Pancreas (tissue), 10 donors: ENCODE measurements at regions not wholly inside any gene's neighbourhood (a gene's known extent, or its start where the extent isn't known, plus 50 kb on each side); places are given as distances from the start of the nearest gene placed in this dataset.

Source experiments
- ATAC-seq, 4 donors: fragments of 200-7000 bp; cut with Tn5 transposase; one replicate each; pipeline versions ENCODE4 v1.8.0 to v1.9.1; 2020; ENCODE audit warnings: mild to moderate bottlenecking in 4 of 4, moderate library complexity in 4 of 4
- DNase-seq, 6 donors: peaks; one replicate each; pipeline ENCODE4 v3.0.0-alpha.2; 2020
- FAIRE-seq: peaks from 2 replicates; lab custom pipeline; 2012; peaks lifted over from hg19 to GRCh38; lab: Jason Lieb, UNC
- H3K27ac ChIP-seq, 4 donors: fragments of 200-600 bp; sonication (generic); 1 replicate in 3 of 4; 2 replicates in 1 of 4; pipeline versions ENCODE4 v1.5.0 to v1.8.0; 2020
- H3K27me3 ChIP-seq, 4 donors: fragments of 200-600 bp; one replicate each; pipeline ENCODE4 v1.8.0; 2021
- H3K36me3 ChIP-seq, 3 donors: fragments of 200-600 bp; sonication (generic) in 1 of 3; one replicate each; pipeline versions ENCODE4 v1.5.0 to v1.8.0; 2020 to 2021
- H3K4me1 ChIP-seq, 3 donors: fragments of 200-600 bp; one replicate each; pipeline ENCODE4 v1.8.0; 2021
- H3K4me3 ChIP-seq, 4 donors: fragments of 200-600 bp; sonication (generic) in 2 of 4; one replicate each; pipeline versions ENCODE4 v1.5.0 to v1.8.0; 2020 to 2021
- H3K9me3 ChIP-seq, 4 donors: fragments of 200-600 bp; one replicate each; pipeline ENCODE4 v1.8.0; 2021
- WGBS, 2 donors: extraction: QIAGEN DNeasy Blood & Tissue Kit; methylation state at CpG; one replicate each; pipeline ENCODE4 v1.1.7; 2013; 5-methylcytosine and 5-hydroxymethylcytosine counted together
- intact Hi-C, 3 donors: fragments of 100-400 bp; cut with DNase I; formaldehyde crosslinking; loops; one replicate each; pipeline versions ENCODE4 v1.11.1 to v1.14.2; 2022
- TF ChIP-seq, protein P1 (sequence below), 4 donors: fragments of 200-600 bp; sonication (generic) in 3 of 4; IDR thresholded peaks; one replicate each; pipeline versions ENCODE4 v1.5.0 to v1.8.0; 2021; ENCODE audit warnings: antibody characterized with exemption in 4 of 4
- donor health status: healthy with polysubstance abuse.
- donor health status: DM: no; HTN: no; CAD: no; lungs with moderate emphysema.
- donor health status: DM: no; HTN: no; CAD: no.
- donor health status: control.
- donor health status: control.
- donor health status: Bipolar disorder and iron deficiency.
- donor health status: DM: yes; HTN: yes; CAD: no.
- donor health status: DM: no; HTN: no; CAD: no.
- donor health status: DM: no; HTN: no; CAD: no.
- donor health status: DM: yes; HTN: yes; CAD: no.

DNA sequence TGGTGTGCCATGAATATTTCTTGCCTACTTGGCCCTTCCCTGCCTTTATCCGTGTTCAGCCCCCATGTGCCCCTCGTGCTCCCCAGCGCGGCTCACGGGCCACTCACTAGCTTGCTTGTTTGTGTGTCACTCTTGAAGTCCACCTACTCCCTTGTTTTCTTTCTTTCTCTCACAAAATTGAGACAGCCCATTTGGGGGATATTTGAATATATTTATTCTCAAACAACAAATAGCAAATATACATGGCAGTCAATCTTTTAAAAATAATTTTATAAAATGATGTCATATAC, 82.2 kb downstream of the PLXNA1 start:
- no peak overlapping the region for H3K27ac ChIP-seq
- ATAC-seq (no peak), DNase-seq (no peak), FAIRE-seq (no peak)
- no peaks in the 10 kb centered on the region for H3K4me1 ChIP-seq
- 71 to 82% methylated on average over 5 of the region's 5 CpGs for WGBS, 2 donors
- no peaks in the 10 kb centered on the region for H3K9me3 ChIP-seq
- TF ChIP-seq, protein P1, sequence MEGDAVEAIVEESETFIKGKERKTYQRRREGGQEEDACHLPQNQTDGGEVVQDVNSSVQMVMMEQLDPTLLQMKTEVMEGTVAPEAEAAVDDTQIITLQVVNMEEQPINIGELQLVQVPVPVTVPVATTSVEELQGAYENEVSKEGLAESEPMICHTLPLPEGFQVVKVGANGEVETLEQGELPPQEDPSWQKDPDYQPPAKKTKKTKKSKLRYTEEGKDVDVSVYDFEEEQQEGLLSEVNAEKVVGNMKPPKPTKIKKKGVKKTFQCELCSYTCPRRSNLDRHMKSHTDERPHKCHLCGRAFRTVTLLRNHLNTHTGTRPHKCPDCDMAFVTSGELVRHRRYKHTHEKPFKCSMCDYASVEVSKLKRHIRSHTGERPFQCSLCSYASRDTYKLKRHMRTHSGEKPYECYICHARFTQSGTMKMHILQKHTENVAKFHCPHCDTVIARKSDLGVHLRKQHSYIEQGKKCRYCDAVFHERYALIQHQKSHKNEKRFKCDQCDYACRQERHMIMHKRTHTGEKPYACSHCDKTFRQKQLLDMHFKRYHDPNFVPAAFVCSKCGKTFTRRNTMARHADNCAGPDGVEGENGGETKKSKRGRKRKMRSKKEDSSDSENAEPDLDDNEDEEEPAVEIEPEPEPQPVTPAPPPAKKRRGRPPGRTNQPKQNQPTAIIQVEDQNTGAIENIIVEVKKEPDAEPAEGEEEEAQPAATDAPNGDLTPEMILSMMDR (IDR thresholded peaks at IDR 0.05) = no peak
- intact Hi-C loops = no loop called here
- H3K27me3 ChIP-seq = no peaks in the 10 kb centered on the region
- H3K36me3 ChIP-seq = no peaks in the 10 kb centered on the region
- H3K4me3 ChIP-seq = no peak overlapping the region

DNA sequence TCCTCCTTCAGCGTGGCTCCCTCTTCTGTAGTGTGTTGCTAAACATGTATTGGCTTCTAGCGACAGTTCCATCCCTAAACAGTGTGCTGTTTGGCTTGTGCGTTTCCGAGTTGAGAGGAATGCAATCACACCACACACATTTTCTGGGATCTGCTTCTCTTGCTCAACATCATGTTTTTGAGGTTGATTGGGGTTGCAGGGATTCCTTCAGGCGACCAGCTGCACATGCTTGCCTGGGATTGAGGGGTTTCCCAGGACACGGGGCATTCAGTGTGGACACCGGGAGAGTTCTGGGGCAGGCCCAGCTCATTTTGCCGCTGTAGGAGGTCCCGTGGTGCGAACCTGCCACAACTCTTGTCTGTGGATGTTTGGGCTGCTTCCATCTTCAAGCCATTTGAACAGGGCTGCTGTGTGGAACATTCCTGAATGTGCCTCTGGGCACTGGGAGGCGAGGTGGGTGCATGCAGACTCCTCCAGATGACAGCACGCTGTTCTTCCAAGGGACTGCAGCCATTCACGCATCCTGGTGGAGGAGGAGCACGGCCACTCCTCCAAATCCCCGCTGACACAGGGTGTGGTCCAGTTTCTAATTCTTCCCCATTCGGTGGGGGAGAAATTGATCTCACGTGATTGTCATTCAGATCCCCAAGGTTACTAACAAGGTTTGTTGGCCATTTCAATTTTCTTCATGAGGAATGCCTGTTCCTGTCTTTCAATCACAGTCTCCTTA, 82.8 kb downstream of the PLXNA1 start:
- no peak overlapping the region for H3K27ac ChIP-seq
- TF ChIP-seq, protein P1 (IDR thresholded peaks at IDR 0.05) = no peak
- FAIRE-seq = no peak
- DNase-seq = peak in 1 of 6 donors; percentile 27
- WGBS, 2 donors = 69 to 77% methylated on average over 17 of the region's 17 CpGs
- intact Hi-C loops = no loop called here
- H3K9me3 ChIP-seq = no peaks in the 10 kb centered on the region
- no peaks in the 10 kb centered on the region for H3K36me3 ChIP-seq
- ATAC-seq = peak in 2 of 4 donors; percentile 32
- no peak overlapping the region for H3K4me3 ChIP-seq
- no peaks in the 10 kb centered on the region for H3K4me1 ChIP-seq
- no peaks in the 10 kb centered on the region for H3K27me3 ChIP-seq

GRCh38 chr3:127066635-127067034, 83.7 kb downstream of the PLXNA1 start:
- Histone ChIP-seq H3K9me3 (no peaks in the 10 kb centered on the region), H3K27ac (no peak overlapping the region), H3K36me3 (no peaks in the 10 kb centered on the region), H3K4me3 (no peak overlapping the region), H3K27me3 (no peaks in the 10 kb centered on the region), H3K4me1 (no peaks in the 10 kb centered on the region)
- DNase-seq (no peak), ATAC-seq (no peak), FAIRE-seq (no peak)
- TF ChIP-seq, protein P1 (IDR thresholded peaks at IDR 0.05) = no peak
- intact Hi-C loops = no loop called here

DNA sequence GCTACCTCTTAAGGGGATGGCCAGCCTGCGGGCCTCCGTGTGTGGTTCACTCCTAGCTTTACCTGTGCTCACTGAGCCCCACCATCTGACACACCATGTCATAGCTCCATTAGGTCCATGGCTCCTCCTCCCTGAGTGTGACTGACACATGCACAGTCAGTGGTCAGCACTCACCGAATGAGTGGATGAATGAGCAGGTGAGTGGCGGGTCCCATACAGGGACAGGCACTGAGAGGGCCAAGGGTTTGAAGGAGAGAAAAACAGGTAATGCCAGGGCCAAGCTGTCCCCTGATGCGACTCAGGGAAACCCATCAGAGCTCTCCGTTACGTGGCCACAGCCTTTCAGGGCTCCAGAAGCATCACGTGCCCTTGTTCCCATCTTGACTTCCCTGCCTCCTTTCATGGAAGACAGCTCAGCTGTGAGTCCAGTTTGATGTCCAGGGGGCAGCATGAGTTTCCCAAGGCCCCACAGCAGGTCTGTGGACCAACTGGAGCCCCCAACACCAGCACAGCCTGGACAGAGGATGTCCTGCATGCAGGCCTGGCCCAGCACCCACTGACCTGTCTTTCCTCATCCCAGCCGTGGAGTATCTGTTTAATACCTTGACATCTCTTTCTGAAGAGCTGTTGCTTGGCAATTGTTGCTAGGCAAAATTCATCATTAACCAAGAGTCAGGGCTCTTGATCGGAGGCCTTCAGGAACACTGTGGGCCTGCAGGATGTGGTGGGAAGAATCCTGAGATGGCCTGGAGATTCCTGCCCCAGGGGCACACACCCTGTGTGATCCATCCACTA, 84.4 kb downstream of the PLXNA1 start:
- DNase-seq (peak in 1 of 6 donors; percentile 22), ATAC-seq (no peak), FAIRE-seq (no peak)
- no peaks in the 10 kb centered on the region for H3K4me1 ChIP-seq
- no peaks in the 10 kb centered on the region for H3K9me3 ChIP-seq
- H3K27ac ChIP-seq = no peak overlapping the region
- no peak overlapping the region for H3K4me3 ChIP-seq
- H3K27me3 ChIP-seq = no peaks in the 10 kb centered on the region
- TF ChIP-seq, protein P1 (IDR thresholded peaks at IDR 0.05) = no peak
- no peaks in the 10 kb centered on the region for H3K36me3 ChIP-seq
- 83 to 92% methylated on average over 10 of the region's 10 CpGs for WGBS, 2 donors
- intact Hi-C loops = no loop called here
